Glomerular visceral epithelial cell (primary cell): ENCODE measurements at regions not wholly inside any gene's neighbourhood (a gene's known extent, or its start where the extent isn't known, plus 50 kb on each side); places are given as distances from the start of the nearest gene placed in this dataset.

Experiments
- DNase-seq: peaks from one replicate; pipeline ENCODE4 v3.0.0-alpha.2; 2016; ENCODE audit errors: extremely low spot score

DNA sequence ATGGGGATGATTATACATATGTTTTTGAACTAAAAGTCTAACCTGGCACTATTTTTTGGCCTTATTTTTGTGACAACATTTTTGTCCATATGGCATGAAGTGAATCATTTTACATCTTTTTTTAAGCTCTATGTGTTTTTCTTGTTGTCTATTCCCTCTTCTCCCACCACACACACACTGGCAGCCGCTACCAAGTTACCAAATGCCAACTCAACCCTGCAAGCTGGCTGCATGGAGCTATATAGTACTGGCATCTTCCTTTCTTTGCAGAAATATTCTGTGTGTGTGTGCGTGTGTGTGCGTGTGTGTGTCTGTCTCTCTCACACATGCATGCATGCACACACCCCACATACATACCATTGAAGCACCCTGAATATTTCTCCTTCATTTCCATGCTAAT, 278.9 kb upstream of the SOX5 start:
- no peak for DNase-seq

DNA sequence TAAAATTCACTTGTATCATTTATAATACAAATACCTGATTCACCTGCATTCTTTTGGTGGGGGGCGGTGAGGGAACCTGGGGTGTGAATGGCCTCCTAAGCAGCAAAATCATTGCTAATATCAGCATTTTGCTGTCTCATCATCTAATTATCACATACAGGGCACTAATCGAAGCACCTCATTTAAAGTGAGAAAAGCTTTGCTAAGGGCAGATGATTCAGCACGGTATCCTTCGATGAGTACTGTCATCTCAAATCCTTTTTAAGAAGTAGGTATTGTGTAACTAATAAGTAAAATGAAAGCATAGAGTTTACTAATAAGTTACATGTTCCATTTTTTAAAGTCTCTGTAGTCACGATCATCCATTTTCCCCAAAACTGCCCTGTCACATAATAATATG, 278.1 kb upstream of the SOX5 start:
- DNase-seq: no peak

DNA sequence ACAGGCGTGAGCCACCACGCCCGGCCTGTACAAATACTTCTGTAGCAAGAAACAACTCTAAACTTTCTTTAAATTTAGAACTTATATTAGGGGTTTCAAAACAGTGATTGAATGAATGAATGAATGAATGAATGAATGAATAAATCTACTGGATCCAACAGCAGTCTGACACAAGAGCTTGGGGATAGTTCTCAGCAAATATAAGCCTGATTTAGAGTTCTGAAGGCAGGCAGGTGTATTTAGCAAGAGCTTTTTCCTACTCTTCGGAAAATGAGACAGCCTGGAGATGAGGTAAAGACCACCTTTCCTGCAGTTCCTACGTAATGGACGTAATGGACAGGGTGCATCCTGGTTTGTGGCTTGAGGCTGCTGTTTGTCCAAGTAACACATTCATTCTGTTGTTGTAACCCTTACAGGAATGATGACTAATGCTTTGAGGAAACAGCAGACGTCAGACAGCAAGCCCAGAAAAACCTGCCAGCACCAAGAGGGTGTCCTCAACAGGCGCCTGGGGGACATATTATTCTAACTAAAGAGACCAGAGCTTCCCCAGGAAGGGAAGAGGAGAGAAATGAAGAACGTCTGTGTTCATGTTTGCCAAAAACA, 277.4 kb upstream of the SOX5 start:
- DNase-seq: peak; percentile 52

DNA sequence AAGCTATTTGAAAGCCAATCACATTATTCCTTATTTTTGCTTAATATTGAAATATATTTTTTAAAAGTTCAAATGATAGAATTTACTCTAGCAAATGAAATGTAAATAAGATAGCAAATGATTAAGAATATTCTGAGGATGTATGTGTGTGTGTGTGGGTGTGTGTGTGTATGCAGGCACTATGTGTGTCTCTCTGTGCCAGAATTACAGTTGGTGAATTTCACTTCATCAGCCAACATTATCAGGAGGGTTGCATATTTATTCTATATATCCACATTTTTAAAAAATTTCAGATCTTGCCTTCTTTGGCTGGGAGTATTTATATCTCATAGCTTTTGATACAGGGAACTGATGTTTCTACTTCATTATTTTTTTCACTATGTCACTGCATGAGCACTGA, 274.9 kb upstream of the SOX5 start:
- DNase-seq: no peak

DNA sequence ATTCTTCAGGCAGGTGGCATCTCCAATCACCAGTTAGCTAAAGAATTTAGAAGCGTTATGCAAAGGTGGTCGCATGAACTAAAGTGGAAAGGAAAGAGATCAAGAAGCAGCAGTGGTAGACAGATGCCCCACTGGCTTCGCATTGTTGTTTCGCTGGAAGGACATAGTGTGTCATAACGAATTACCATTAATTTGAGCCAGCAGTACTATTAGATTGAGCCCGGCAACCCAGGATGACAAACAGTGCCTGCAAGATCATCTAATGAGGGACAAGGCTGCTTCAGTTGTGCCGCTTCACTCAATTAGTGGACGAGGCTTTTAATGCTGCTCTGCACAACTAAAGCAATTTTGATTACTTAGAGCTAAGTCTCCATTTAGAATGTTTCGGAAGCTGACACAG, 274.5 kb upstream of the SOX5 start:
- DNase-seq: no peak

DNA sequence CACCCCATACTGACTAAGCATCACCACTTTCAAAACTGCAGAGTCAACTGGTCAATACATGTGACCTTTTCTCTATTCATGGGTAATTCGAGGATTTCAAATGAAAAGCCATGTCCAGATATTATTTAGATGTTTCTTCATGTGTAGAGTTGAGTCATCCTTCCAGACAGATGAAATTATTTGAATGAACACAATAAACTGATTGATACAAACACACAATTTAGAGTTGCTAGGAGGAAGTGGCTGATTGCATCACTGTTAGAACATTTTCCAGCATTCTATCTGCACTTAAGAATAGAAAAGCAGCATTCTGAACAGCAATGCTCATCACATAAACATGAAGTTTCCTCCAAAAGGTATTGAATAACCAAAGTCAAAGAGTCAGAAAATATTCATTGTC, 273.5 kb upstream of the SOX5 start:
- DNase-seq: no peak

DNA sequence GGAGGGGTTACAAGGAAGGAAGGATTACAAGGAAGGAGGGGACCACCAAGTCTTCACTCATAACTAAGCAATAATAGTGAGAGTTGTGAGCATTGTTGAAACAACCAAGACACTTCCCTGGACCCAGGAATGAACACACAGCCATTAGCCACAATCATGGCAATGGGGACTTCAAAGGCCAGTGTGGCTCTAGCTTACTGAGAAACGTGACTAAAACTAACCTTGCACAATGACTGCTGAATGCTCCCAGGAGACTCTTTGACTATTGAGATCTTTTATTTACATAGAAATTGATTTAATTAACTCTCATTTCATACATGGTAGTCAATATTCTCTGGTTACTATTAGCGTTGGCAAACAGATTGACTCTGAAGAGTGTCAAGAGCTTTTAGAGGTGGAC, 263.0 kb upstream of the SOX5 start:
- no peak for DNase-seq

DNA sequence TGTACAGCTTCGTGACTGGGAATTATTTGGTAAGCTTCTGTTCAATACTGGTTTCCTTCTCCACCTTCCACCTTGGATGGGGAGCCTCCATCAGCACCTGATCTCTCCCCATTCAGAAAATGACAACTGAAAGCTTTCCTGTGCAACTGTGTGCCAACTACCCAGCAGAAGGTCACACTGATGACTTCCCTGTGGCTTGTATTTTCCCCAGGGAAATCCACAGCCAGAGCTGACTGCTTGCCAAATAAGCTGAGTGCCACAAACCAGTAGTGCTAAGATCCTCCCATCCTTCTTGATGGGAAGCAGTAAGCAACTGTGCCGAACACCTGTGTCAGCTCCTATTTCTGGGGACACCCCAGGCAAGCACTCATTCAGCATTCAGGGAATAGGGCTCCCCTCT, 257.2 kb upstream of the SOX5 start:
- no peak for DNase-seq

DNA sequence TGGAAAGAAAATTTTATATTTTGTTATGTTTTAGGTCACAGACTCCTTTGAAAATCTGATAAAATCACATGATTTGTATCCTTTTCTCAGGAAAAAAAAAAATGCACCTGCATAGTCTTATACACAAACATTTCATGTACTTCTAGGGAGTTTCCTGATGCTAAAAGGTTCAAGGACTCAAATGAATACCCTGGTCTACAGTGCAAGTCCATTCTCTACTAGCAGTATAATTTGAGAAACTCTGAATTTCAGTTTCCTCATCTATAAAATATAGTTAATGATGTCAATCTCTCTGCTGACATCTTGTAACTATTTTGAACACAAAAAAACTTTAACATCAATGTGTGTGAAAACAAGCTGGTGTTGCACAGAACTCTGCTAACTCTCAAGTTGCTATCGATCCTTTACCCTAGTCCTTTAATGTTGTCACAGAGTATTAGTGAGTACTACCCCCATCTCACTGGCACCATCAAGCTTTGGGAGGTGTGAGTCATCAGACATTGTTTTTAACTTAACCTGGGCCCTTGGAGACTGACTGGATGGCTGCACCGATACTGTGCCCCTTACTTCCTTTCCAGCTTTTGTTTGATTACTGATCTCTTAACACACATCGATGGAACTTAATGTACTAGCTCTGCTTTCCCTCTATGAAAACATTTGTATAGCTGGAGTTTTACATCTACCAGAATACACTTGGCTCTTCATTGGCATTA, 251.9 kb upstream of the SOX5 start:
- DNase-seq: peak; percentile 25

DNA sequence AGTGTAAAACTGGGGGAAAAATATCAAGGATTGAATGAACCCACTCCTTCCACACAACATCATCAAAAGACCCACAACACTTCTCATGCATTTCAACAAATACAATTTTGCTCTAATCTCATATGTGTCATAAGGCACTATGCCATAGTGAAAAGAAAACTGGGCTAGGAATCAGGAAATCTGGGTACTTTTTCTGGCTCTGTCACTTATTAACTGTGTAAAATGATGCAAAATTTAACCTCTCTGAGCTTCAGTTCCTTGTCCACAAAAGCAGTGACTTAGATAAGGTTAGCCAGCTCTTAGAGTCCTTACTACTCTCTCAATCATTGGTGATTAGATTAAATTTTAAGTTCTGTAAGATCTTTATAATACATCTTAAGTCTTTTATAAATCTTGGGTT, 250.5 kb upstream of the SOX5 start:
- DNase-seq: peak; percentile 47

DNA sequence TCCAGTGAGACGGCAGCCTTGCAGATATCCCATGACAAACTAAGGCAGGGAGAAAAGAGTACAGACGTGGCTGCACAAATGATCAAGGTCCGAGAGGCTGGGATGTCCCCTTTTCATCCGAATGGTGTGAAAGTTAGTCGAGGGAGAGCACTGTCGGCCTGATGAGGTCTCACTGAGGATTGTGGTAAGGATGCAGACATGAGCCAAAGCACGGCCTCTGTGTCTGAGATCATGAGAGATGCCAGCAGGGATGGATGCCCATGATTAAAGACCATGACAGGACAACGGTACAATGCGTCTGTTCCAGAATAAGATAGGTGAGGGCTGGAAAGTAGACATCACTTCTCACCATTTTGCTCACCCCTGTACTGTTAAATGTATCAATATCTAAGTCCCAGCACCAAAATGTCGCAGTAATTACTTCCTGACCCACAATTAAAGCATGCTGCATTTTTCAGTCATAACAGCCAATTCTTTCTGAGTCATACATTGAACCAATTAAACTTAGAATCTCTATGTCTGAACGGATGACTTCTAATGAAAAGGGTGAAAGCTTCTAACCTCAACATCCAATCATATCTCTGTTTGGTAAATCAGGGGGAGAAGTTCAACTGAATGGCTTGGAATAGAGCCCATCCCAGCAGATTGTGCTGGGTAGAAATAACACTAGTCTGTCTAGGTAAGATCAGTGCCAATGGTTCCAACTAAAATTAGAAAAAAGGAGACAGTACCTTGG, 249.6 kb upstream of the SOX5 start:
- DNase-seq: peak; percentile 71

DNA sequence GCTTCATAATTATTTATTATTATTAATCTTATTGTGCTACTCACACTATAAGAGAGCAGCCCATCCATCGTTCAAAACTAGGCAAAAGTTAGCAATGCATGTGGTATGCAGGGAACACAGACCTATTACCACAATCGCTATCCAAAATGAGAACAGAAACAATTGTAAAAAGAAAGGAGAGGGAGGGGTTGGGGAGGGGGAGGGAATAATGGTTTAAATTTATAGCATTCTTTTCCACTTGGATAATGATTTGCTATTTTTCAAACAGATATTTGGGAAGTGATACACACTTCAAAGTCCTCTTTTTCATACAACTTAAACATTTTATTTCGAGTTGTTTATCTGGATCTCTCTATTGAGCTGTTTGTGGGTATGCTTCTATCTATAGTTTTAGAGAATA, 248.6 kb upstream of the SOX5 start:
- DNase-seq: peak; percentile 69

DNA sequence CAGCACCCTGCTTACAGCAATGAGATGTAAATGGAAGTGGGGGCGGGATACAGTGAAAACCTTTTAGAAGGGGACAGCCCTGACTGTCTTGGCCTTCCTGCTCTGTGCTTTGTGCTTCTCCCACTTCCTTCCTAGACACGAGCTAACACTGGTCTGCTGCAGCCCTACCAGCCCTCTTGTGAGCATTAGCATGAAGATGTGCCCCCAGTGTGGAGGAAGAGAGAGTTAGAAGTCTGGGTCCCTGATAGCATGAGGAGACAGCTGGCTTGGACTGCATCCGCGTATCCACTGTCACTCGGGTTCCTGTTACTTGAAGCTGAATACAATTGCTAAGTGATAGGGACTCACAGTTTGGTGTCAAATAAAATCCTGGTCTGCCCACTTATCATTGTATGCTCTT, 248.1 kb upstream of the SOX5 start:
- no peak for DNase-seq

DNA sequence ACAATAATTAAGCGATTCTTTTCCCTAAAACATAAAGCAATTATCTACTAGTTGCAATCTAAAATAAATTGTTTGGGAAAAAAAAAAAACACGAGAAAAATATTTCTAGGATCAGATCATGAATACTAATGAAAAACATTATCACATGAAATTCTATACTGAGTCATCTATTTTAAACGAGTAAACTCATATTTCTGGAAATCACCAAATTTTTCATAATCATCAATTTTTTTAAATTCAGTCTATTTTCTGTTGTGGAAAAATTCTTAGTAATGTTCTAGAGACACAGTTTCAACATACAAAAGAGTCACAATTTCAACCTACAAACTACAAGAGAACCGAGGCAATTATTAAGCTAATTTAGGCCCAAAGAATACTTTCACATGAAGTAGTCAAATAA, 245.6 kb upstream of the SOX5 start:
- no peak for DNase-seq

DNA sequence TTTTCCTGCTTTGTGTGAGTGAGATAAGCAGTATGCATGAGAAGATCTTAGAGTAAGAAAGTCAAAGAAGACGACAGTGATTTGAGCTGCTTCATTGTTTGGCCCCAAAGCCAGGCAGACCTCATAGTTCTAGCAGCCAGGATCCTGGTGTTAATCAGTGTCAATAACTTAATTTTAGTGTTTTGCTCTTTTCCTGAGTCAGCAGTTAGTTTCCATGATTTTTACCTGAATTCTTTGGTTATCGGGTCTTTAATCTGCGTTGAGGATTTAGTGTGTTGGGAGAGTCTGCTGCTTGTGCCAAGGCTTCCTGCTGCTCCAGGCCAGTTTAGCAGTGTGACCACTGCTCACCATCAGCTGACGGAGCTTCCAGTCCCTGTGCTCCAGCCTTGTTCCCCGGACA, 241.6 kb upstream of the SOX5 start:
- DNase-seq: no peak

DNA sequence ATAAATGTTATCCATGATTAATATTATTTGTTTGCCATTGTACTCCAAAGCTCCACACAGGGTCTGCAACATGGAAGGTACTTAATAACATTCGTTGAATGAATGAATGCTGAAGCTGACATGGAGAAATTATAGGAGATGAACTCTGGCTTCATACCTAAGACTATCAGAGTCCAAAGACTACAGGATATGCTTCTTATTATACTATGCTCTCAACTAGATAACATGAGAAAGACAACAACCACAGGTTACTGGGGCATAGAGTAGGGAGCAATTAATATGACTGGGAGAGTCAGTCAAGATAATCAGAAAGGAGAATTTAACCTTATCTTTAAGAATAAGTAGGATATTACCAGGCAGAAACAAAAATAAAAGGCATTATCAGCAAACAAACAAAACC, 236.3 kb upstream of the SOX5 start:
- no peak for DNase-seq

DNA sequence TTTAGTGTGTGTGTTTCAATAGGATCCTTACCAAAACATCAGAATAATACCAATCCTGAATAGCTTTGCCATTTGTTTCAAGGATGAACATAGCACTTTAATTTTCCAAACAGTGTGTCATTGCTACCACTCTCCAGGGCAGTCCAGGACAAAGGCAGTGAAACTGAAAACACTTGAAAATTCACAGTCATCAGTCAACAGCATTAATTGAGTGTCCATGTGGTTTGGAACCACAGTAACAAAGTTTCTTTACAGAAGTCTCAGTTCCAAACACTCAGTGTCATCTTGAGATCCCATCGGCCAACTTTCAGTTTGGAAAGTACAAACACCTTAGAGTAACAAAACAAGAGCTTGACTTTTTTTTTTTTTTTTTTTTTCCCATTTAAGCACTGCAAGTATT, 228.4 kb upstream of the SOX5 start:
- DNase-seq: no peak

DNA sequence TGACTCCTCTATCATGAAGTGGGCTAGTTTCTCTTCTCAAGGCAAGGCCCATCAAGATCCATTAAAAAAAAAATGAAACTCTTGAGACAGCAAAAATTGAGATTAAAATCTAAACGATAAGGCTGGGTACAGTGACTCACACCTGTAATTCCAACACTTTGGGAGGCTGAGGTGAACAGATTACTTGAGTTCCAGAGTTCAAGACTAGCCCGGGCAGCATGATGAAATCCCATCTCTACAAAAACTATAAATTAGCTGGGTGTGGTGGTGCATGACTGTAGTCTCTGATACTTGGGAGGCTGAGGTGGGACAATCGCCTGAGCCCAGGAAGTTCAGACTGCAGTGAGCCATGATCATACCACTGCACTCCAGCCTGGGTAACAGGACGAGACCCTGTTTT, 226.5 kb upstream of the SOX5 start:
- DNase-seq: no peak

DNA sequence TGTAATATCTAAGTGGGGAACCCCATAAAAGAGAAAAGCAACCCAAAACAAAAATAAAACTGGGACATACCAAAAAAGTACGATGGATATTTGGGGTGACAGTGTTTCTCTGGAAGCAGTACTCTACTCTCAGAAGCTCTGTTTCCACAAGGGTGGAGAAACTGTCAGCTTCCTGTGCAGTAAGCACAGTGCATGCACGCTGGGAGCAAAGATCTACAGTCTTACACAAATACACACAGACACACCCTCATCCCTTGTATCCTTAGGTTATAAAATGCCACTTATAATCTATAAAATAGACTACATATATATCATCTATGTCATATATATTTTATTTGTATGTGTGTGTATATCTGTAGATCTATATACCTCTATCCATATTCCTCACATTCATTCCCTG, 225.8 kb upstream of the SOX5 start:
- DNase-seq: no peak

DNA sequence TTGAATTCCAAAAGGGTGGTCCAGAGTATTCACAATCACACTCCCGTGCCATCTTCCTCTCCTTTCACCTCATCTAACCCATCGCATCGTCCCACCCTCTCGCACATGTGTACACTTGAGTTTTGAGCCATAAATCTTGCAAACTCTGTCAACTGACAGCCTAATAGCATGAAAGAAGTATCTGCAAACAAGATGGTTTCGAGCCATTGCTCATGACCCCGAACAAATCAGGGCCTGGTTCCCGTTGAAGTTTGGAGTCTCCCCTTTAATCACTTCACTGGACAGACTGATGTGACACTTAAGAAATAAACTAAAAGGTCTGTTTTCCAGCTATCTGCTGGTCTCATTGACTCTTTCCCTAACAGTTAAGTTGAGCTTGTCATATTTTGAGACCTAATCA, 223.6 kb upstream of the SOX5 start:
- DNase-seq: no peak

DNA sequence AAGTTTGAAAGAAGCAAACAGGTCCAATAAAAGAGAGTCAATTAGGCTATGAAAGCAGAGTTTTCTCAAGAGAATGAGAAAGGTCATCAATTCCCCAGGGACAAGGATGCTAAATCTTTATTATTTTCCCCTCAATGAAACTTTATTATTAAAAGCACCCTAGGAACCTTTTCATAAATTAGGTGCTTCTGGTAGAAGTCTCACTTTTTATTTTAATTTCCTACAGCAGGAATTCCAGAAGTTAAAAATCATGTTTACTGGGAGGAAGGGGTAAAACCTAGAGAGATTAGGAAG, 223.2 kb upstream of the SOX5 start:
- DNase-seq: no peak

DNA sequence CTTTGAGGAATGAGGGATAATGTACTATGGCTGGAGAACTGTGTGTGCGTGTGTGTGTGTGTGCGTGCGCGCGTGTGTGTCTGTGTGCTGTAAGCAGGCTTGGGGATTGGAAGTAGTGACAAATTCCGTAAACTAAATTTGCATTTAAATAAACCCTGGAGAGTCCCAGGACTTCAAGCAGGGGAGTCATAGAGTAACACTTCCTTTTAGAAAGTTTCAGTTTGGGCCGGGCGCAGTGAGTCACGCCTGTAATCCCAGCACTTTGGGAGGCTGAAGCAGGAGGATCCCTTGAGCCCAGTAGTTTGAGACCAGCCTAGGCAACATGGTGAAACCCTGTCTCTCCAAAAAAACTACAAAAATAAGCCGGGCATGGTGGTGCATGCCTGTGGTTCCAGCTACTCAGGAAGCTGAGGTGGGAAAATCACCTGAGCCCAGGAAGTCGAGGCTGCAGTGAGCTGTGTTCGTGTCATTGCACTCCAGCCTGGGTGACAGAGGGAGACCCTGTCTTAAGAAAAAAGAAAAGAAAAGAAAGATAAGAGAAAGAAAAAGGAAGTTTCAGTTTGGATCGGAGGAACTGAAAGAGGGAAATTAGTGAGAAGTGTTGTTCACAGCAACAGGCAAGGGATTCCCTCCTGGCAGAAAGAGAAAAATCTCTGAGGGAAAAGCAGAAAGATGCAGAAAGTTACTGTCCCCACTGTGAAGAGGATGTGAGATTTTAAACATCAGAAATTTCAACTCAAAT, 222.7 kb upstream of the SOX5 start:
- no peak for DNase-seq

DNA sequence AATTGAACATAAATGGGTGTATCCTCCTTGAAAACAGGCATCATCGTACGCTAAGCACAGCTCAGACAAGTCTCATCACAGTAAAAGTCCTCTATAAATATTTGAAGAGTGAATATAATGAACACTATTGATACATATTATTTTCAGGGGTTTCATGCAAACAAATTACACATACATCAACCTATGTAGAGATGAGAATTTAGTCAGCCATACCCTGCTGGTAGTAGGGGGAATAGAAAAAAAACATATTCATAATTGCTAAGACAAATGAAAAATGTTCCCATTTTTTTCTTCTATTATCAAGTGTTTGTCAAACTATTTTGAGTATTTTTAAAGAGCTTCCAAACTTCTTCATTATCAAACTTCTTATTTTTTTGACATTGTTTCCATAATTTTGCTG, 205.6 kb upstream of the SOX5 start:
- no peak for DNase-seq
